ENCODE measurements at regions not wholly inside any gene's neighbourhood (a gene's known extent, or its start where the extent isn't known, plus 50 kb on each side); places are given as distances from the start of the nearest gene placed in this dataset.

DNA sequence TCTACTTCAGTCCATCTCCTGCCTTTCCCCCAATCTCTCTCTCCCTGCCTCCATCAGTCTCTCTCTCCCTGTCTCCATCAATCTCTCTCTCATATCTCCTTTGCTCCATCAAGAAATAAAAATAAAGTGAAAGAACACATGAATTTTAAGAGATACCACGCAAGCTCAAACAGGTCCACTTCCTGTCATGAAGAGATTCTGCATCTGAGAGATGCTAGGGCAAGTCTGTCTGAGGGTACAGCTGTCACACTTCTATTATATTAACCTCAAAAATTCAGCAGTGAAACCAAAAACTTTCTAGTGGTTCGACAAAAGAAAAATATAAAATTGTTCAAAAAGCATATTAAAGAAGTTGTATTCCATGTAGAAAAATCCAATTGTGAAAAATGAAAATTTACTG, 296.8 kb upstream of the RSPO3 start:
- H3K36me3 ChIP-seq: no peaks in the 10 kb centered on the region
- H3K27me3 ChIP-seq: peaks cover 0 to 4% (median 0%) of the 10 kb centered on the region in 7 donors
- no peaks in the 10 kb centered on the region for H3K9me3 ChIP-seq
- H3K4me1 ChIP-seq: no peaks in the 10 kb centered on the region
- intact Hi-C loops (cut with DNase I): no loop called here
- H3K4me3 ChIP-seq: no peak overlapping the region
- TF ChIP-seq, protein P1, sequence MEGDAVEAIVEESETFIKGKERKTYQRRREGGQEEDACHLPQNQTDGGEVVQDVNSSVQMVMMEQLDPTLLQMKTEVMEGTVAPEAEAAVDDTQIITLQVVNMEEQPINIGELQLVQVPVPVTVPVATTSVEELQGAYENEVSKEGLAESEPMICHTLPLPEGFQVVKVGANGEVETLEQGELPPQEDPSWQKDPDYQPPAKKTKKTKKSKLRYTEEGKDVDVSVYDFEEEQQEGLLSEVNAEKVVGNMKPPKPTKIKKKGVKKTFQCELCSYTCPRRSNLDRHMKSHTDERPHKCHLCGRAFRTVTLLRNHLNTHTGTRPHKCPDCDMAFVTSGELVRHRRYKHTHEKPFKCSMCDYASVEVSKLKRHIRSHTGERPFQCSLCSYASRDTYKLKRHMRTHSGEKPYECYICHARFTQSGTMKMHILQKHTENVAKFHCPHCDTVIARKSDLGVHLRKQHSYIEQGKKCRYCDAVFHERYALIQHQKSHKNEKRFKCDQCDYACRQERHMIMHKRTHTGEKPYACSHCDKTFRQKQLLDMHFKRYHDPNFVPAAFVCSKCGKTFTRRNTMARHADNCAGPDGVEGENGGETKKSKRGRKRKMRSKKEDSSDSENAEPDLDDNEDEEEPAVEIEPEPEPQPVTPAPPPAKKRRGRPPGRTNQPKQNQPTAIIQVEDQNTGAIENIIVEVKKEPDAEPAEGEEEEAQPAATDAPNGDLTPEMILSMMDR (IDR thresholded peaks at IDR 0.05): no peak
- WGBS, 2 donors: 59 to 62% methylated on average over 2 of the region's 2 CpGs
- ATAC-seq (no peak), DNase-seq (no peak)
- H3K27ac ChIP-seq: no peak overlapping the region

DNA sequence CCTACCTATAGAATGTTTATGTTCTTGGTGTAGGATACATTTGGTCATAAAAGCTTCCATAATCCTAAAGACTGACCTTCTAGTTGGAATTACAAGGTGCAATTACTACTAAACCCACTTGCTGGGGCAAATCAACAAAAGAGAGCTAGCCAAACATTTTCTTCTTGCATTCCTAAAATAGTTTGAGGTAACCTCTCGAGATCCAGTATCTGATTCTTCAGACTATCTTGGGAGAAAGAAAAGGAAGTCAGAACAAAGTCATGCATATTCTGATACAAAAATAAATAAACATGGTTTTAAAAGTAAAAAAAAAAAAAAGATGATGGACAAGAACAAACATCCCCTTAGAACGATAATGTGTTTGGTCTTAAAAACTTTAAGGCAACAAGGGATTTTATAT, 294.2 kb upstream of the RSPO3 start:
- 16 to 32% methylated on average over 2 of the region's 2 CpGs for WGBS, 2 donors
- Histone ChIP-seq H3K4me3 (no peak overlapping the region), H3K9me3 (no peaks in the 10 kb centered on the region), H3K27me3 (peaks cover 0 to 3% (median 0%) of the 10 kb centered on the region in 7 donors), H3K36me3 (no peaks in the 10 kb centered on the region), H3K27ac (no peak overlapping the region), H3K4me1 (no peaks in the 10 kb centered on the region)
- ATAC-seq (no peak), DNase-seq (no peak)
- TF ChIP-seq, protein P1 (IDR thresholded peaks at IDR 0.05): no peak
- intact Hi-C loops (cut with DNase I): no loop called here

DNA sequence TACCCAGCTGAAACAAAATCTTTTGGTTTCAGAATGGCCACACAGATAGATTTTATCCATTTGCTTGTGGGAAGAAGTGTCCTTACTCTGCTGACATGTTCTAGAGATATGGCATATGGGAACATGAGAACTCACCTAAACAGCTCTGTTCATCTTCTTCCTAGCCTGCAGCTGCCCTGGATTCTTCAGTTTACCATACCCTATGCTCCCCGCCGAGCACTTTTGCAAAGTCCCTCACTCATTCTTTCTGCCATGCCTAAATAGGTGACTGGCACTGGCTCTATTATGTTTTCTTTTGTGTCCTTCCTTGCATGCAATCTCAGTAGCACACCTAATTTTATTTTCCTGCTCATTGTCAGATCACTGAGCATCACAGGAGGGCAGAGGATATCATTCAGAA, 293.7 kb upstream of the RSPO3 start:
- 54 to 79% methylated on average over 2 of the region's 2 CpGs for WGBS, 2 donors
- Histone ChIP-seq H3K4me3 (no peak overlapping the region), H3K4me1 (no peaks in the 10 kb centered on the region), H3K27me3 (peaks cover 0 to 3% (median 0%) of the 10 kb centered on the region in 7 donors), H3K27ac (no peak overlapping the region), H3K9me3 (no peaks in the 10 kb centered on the region), H3K36me3 (no peaks in the 10 kb centered on the region)
- TF ChIP-seq, protein P1 (IDR thresholded peaks at IDR 0.05): no peak
- DNase-seq (no peak), ATAC-seq (no peak)
- intact Hi-C loops (cut with DNase I): no loop called here

GRCh38 chr6:126826166-126826714, 292.2 kb upstream of the RSPO3 start:
- 78 to 81% methylated on average over 1 of the region's 1 CpG for WGBS, 2 donors

More at GRCh38 chr6:126826166-126826714, 292.2 kb upstream of the RSPO3 start:
- DNase-seq (no peak), ATAC-seq (no peak)
- no peak overlapping the region for H3K4me3 ChIP-seq
- peaks cover 0 to 3% (median 0%) of the 10 kb centered on the region in 7 donors for H3K27me3 ChIP-seq
- H3K9me3 ChIP-seq: no peaks in the 10 kb centered on the region
- H3K27ac ChIP-seq: no peak overlapping the region
- no peaks in the 10 kb centered on the region for H3K4me1 ChIP-seq
- intact Hi-C loops (cut with DNase I): no loop called here
- H3K36me3 ChIP-seq: no peaks in the 10 kb centered on the region
- TF ChIP-seq, protein P1 (IDR thresholded peaks at IDR 0.05): no peak

All from heart right ventricle (tissue), 16 donors.